AG09319 (cell line): ENCODE measurements at regions not wholly inside any gene's neighbourhood (a gene's known extent, or its start where the extent isn't known, plus 50 kb on each side); places are given as distances from the start of the nearest gene placed in this dataset.

Source experiments
- DNase-seq: peaks from one replicate; pipeline ENCODE4 v3.0.0-alpha.2; 2010; ENCODE audit warnings: low read depth; ENCODE audit errors: extremely low read depth
- CTCF ChIP-seq: IDR thresholded peaks from 2 replicates; pipeline ENCODE4 v1.5.1; 2011; ENCODE audit warnings: low read depth, mild to moderate bottlenecking, inconsistent platforms, low read length, moderate library complexity

DNA sequence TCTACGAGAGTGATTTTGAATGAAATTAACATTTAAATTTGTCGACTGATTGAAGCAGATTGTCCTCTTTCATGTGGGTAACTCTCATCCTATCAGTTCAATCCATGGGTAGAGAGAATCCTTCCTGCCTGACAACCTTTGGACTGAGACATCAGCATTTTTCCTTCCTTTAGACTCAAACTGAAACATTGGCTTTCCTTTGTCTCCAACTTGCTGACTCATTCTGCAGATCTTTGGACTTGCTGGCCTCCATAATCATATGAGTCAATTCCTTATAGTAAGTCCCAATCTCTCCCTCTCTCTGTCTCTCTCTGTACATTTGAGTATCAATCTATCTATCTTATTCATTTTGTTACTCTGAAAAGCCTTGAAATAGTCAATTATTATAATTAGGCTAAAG lies 416.7 kb downstream of the LRRIQ3 start:
- DNase-seq = no peak
- no peak for TF ChIP-seq CTCF

DNA sequence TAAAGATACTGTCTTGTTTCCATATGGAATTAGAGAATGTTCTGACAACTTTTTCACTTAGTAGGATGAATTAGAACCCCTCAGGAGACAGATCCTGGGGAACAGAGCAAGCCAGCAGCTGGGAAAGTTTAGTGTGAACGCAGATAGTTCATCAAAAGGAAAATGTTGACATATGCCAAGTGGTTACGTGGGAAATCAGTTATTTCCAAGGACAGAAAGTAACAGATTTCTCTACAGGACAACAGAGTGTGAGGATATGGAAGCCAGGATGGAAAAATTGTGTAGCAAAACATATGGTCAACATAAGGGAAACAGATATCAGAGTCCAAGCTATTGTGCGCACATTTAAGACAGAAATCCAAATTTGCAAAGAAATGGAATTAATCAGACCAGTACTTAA lies 419.5 kb downstream of the LRRIQ3 start:
- no peak for TF ChIP-seq CTCF
- DNase-seq = no peak

DNA sequence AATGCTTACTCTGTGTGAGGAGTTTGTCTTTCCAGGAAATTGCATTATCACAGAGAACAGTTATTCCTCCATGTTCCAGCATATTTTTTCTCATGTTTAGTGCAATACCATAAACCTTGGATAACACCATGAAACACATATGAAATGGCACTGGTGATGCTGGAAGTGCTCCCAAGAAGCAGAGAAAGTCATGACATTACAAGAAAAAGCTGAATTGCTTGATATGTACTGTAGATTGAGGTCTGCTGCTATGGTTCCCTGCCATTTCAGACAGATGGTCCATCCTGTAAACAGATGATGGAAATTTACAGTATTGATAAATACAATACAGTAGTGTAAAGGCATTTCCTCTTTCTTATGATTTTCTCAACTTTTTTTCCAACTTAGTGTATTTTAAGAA lies 422.1 kb downstream of the LRRIQ3 start:
- no peak for TF ChIP-seq CTCF
- no peak for DNase-seq

DNA sequence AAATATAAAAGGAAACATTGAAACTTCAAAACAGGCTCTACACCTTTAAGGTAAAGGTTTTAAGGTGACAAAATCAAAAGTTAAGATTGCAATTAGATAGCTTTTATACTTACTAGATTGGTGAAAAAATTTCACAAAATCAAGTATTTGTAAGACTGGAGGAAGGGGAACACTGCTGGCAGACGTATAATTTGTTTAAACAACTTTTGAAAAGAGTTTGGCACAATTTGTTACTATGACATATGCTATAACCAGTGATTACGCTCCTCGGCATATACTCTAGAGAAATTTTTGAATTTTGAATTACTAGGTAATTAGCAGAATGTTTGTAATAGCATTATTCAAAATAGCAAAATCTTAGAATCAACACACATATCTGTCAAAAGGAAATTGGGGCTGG lies 425.0 kb downstream of the LRRIQ3 start:
- no peak for DNase-seq
- no peak for TF ChIP-seq CTCF

GRCh38 chr1:73771396-73771795 lies 426.6 kb downstream of the LRRIQ3 start:
- TF ChIP-seq CTCF = no peak
- no peak for DNase-seq

DNA sequence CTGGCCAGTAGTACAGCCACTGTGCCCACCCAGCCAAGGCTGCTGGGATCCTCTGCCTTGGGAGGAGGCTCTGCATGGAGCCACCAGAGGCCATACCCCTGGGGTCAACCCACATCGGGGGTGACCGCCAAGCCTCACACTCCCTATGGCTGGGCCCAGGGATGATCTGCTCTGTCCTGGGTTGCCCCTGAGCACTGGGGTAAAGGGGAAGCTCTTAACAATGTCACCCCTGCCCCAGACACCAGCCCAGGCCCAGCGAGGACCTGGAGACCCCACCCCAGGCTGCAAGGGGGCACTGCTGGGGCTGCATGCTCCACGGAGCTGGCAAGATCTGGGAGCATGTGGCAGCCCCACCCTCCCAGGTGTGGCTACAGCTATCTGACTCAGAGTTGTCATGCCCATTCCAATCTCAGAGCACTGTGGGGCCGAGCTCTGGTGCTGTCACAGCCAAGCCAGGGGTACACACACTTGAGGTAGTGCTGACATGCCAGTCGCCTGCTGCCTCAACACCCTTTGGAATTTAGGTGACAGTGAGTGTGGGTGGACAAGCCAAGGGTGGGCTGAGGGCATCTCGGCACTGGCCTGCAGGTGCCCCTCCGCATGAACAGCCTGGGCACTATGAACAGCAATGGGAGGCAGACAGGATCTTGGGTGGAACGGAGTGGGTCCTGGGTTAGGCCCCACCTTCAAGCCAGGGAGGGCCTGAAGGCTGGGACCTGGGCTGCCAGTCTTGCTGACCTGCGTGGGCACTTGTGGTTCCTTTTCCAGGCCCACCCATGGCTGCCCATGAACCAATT lies 427.7 kb downstream of the LRRIQ3 start:
- DNase-seq = no peak
- no peak for TF ChIP-seq CTCF

GRCh38 chr1:73766786-73767348 lies 431.1 kb downstream of the LRRIQ3 start:
- TF ChIP-seq CTCF = no peak
- DNase-seq = no peak
